ENCODE measurements at regions not wholly inside any gene's neighbourhood (a gene's known extent, or its start where the extent isn't known, plus 50 kb on each side); places are given as distances from the start of the nearest gene placed in this dataset.

- Mint-ChIP-seq H3K36me3 (ENCODE audit: insufficient read depth) (no peaks in the 10 kb centered on the region), H3K9me3 (ENCODE audit: low read depth) (peaks cover 7% of the 10 kb centered on the region), H3K27ac (no peak overlapping the region), H3K4me3 (ENCODE audit: low read depth) (no peak overlapping the region), H3K4me1 (ENCODE audit: low read depth) (no peaks in the 10 kb centered on the region), H3K27me3 (no peaks in the 10 kb centered on the region)
- TF ChIP-seq CTCF (IDR thresholded peaks at IDR 0.05; ENCODE audit: unreplicated experiment) = no peak
- DNase-seq (ENCODE audit: low spot score, unreplicated experiment) = no peak
These were observed 870.6 kb downstream of the CBLN2 start for GRCh38 chr18:71673498-71673897.

- Mint-ChIP-seq H3K4me3 (ENCODE audit: low read depth) (no peak overlapping the region), H3K4me1 (ENCODE audit: low read depth) (no peaks in the 10 kb centered on the region), H3K9me3 (ENCODE audit: low read depth) (peaks cover 4% of the 10 kb centered on the region), H3K27ac (no peak overlapping the region), H3K27me3 (no peaks in the 10 kb centered on the region), H3K36me3 (ENCODE audit: insufficient read depth) (no peaks in the 10 kb centered on the region)
- DNase-seq (ENCODE audit: low spot score, unreplicated experiment) = no peak
- no peak for TF ChIP-seq CTCF (IDR thresholded peaks at IDR 0.05; ENCODE audit: unreplicated experiment)
These were observed 877.7 kb downstream of the CBLN2 start for GRCh38 chr18:71666481-71666880.

- Mint-ChIP-seq H3K36me3 (ENCODE audit: insufficient read depth) (no peaks in the 10 kb centered on the region), H3K27me3 (no peaks in the 10 kb centered on the region), H3K27ac (no peak overlapping the region), H3K4me1 (ENCODE audit: low read depth) (no peaks in the 10 kb centered on the region), H3K9me3 (ENCODE audit: low read depth) (peaks cover 4% of the 10 kb centered on the region), H3K4me3 (ENCODE audit: low read depth) (no peak overlapping the region)
- no peak for TF ChIP-seq CTCF (IDR thresholded peaks at IDR 0.05; ENCODE audit: unreplicated experiment)
- DNase-seq (ENCODE audit: low spot score, unreplicated experiment) = no peak
These were observed 879.0 kb downstream of the CBLN2 start for GRCh38 chr18:71665131-71665530.

GRCh38 chr18:71643822-71644221 lies 900.3 kb downstream of the CBLN2 start:
- Mint-ChIP-seq H3K9me3 (ENCODE audit: low read depth) (no peaks in the 10 kb centered on the region), H3K36me3 (ENCODE audit: insufficient read depth) (no peaks in the 10 kb centered on the region), H3K4me3 (ENCODE audit: low read depth) (no peak overlapping the region), H3K27ac (no peak overlapping the region), H3K27me3 (no peaks in the 10 kb centered on the region), H3K4me1 (ENCODE audit: low read depth) (no peaks in the 10 kb centered on the region)
- DNase-seq (ENCODE audit: low spot score, unreplicated experiment) = no peak
- no peak for TF ChIP-seq CTCF (IDR thresholded peaks at IDR 0.05; ENCODE audit: unreplicated experiment)

- DNase-seq (ENCODE audit: low spot score, unreplicated experiment) = no peak
- H3K36me3 Mint-ChIP-seq (ENCODE audit: insufficient read depth) = peaks cover 2% of the 10 kb centered on the region
- H3K27ac Mint-ChIP-seq = no peak overlapping the region
- H3K27me3 Mint-ChIP-seq = no peaks in the 10 kb centered on the region
- TF ChIP-seq CTCF (IDR thresholded peaks at IDR 0.05; ENCODE audit: unreplicated experiment) = no peak
- no peak overlapping the region for H3K4me3 Mint-ChIP-seq (ENCODE audit: low read depth)
- peaks cover 6% of the 10 kb centered on the region for H3K9me3 Mint-ChIP-seq (ENCODE audit: low read depth)
- H3K4me1 Mint-ChIP-seq (ENCODE audit: low read depth) = no peaks in the 10 kb centered on the region
These were observed 913.4 kb downstream of the CBLN2 start for GRCh38 chr18:71630696-71631095.
